Upper lobe of left lung (tissue), 4 donors: ENCODE measurements at regions not wholly inside any gene's neighbourhood (a gene's known extent, or its start where the extent isn't known, plus 50 kb on each side); places are given as distances from the start of the nearest gene placed in this dataset.

ENCODE experiments used
- CTCF ChIP-seq, 6 experiments: fragments of 450-650 bp in 4 of 6; fragments of 200-600 bp in 2 of 6; sonication (generic) in 2 of 6; IDR thresholded peaks; one replicate each; pipeline ENCODE4 v1.5.1; 2016 to 2019; ENCODE audit warnings: antibody characterized with exemption in 6 of 6
- EP300 ChIP-seq, 4 donors: sonication (generic); formaldehyde crosslinking; IDR thresholded peaks; one replicate each; pipeline ENCODE4 v1.5.1; 2017; ENCODE audit warnings: antibody characterized with exemption in 4 of 4, control low read depth in 2 of 4
- POLR2A ChIP-seq, 4 donors: fragments of 450-650 bp; IDR thresholded peaks; one replicate each; pipeline ENCODE4 v1.5.1; 2016 to 2017; ENCODE audit warnings: antibody characterized with exemption in 4 of 4, mild to moderate bottlenecking in 2 of 4

- TF ChIP-seq CTCF (IDR thresholded peaks at IDR 0.05) (no peak), EP300 (IDR thresholded peaks at IDR 0.05) (no peak), POLR2A (IDR thresholded peaks at IDR 0.05) (no peak)
Observed at GRCh38 chr11:122424636-122425035, 230.9 kb upstream of the UBASH3B start.
